ENCODE measurements at regions not wholly inside any gene's neighbourhood (a gene's known extent, or its start where the extent isn't known, plus 50 kb on each side); places are given as distances from the start of the nearest gene placed in this dataset.

DNA sequence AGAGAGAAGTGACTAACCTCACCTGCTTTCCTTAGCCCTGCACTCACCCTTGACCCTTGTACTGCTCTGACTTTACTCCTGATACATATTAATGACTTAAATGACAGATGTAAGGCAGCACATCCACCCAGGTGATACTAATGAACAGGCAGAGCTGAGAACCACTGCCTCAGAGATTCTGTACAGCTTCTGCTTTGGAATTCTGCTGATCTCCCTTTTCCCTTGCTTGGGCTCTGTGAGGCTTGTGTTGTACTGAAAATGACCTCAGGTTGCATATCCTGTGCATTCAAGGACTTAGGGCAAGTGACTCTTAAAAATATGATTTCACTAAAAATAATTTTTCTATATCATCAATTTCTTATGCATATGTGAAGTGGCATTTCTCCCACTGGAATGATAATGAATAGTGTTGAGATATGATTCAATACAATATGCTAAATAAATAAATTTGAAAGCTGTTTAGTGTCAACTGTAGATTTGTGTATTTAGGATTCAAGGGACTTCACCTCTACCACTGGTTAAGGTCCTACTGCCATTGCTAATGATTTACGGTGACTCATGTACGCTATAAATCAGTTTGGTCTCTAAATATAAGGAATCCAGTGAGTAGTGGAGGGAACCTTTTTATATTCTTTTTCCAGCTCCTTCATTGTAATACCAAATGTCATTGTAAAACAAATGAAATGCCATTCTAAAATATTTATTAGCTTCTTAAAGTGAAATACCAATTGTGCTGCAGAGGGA, 328.3 kb downstream of the SOCS6 start:
- no peaks in the 10 kb centered on the region for H3K36me3 ChIP-seq

DNA sequence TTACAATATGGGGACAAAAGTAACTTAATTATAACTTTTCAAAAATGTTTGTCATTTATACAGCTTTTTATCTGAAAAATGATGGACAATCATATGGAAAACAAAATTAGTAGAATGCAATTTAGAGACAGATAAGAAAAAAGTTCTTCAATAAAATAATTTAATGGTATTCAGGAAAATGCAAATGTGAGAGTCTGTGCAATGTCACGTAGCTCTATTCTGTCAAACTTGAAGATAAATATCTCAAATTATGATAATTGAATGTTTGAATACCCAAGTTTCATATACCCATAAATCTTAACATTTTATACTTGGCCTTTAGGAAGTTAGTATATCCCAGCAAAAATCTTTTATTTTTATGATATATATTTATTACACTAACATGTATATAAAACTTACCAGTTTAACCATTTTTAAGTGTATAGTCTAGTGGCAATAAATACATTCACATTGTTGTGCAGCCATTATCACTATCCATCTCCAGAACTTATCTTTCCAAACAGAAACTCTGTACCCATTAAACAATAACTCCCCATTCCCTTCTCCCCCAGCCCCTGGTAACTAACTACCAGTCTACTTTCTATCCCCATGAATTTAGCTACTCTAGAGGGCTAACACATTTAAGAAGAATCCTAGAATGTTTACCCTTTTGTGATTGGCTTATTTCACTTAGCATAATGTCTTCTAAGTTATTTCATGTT, 311.5 kb downstream of the SOCS6 start:
- H3K27me3 ChIP-seq, result no peaks in the 10 kb centered on the region
- no peaks in the 10 kb centered on the region for H3K4me1 ChIP-seq
- DNase-seq (ENCODE audit: extremely low spot score in 2 of 2), result no peak
- no peak overlapping the region for H3K4me3 ChIP-seq
- H3K36me3 ChIP-seq, result no peaks in the 10 kb centered on the region
- TF ChIP-seq POLR2AphosphoS5 (IDR thresholded peaks at IDR 0.05; ENCODE audit: insufficient read depth in 1 of 2, low read depth in 1 of 2), result no peak
- TF ChIP-seq, protein P1, sequence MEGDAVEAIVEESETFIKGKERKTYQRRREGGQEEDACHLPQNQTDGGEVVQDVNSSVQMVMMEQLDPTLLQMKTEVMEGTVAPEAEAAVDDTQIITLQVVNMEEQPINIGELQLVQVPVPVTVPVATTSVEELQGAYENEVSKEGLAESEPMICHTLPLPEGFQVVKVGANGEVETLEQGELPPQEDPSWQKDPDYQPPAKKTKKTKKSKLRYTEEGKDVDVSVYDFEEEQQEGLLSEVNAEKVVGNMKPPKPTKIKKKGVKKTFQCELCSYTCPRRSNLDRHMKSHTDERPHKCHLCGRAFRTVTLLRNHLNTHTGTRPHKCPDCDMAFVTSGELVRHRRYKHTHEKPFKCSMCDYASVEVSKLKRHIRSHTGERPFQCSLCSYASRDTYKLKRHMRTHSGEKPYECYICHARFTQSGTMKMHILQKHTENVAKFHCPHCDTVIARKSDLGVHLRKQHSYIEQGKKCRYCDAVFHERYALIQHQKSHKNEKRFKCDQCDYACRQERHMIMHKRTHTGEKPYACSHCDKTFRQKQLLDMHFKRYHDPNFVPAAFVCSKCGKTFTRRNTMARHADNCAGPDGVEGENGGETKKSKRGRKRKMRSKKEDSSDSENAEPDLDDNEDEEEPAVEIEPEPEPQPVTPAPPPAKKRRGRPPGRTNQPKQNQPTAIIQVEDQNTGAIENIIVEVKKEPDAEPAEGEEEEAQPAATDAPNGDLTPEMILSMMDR (IDR thresholded peaks at IDR 0.05), result no peak
- TF ChIP-seq POLR2A (IDR thresholded peaks at IDR 0.05), result no peak
- H3K27ac ChIP-seq, result no peak overlapping the region
- intact Hi-C loops (cut with DNase I), result no loop called here
- H3K9me3 ChIP-seq, result no peaks in the 10 kb centered on the region

More for the DNA sequence above, 328.3 kb downstream of the SOCS6 start:
- H3K9me3 ChIP-seq, result no peaks in the 10 kb centered on the region
- DNase-seq (ENCODE audit: extremely low spot score in 2 of 2), result no peak
- H3K4me1 ChIP-seq, result no peaks in the 10 kb centered on the region
- no peak overlapping the region for H3K4me3 ChIP-seq
- no peaks in the 10 kb centered on the region for H3K27me3 ChIP-seq
- intact Hi-C loops (cut with DNase I), result no loop called here
- no peak overlapping the region for H3K27ac ChIP-seq
- TF ChIP-seq POLR2A (IDR thresholded peaks at IDR 0.05) (no peak), POLR2AphosphoS5 (IDR thresholded peaks at IDR 0.05; ENCODE audit: insufficient read depth in 1 of 2, low read depth in 1 of 2) (no peak)
- TF ChIP-seq, protein P1 (IDR thresholded peaks at IDR 0.05), result no peak

GRCh38 chr18:70598406-70598805, 309.6 kb downstream of the SOCS6 start:
- no peak overlapping the region for H3K27ac ChIP-seq
- intact Hi-C loops (cut with DNase I), result no loop called here
- DNase-seq (ENCODE audit: extremely low spot score in 2 of 2), result no peak
- H3K4me3 ChIP-seq, result no peak overlapping the region
- TF ChIP-seq, protein P1 (IDR thresholded peaks at IDR 0.05), result no peak
- TF ChIP-seq POLR2A (IDR thresholded peaks at IDR 0.05) (no peak), POLR2AphosphoS5 (IDR thresholded peaks at IDR 0.05; ENCODE audit: insufficient read depth in 1 of 2, low read depth in 1 of 2) (no peak)
- H3K9me3 ChIP-seq, result no peaks in the 10 kb centered on the region
- H3K36me3 ChIP-seq, result no peaks in the 10 kb centered on the region
- no peaks in the 10 kb centered on the region for H3K4me1 ChIP-seq
- H3K27me3 ChIP-seq, result no peaks in the 10 kb centered on the region

GRCh38 chr18:70582981-70583380, 294.1 kb downstream of the SOCS6 start:
- intact Hi-C loops (cut with DNase I), result no loop called here
- Histone ChIP-seq H3K27ac (no peak overlapping the region), H3K4me3 (no peak overlapping the region), H3K9me3 (no peaks in the 10 kb centered on the region), H3K4me1 (no peaks in the 10 kb centered on the region), H3K27me3 (no peaks in the 10 kb centered on the region), H3K36me3 (no peaks in the 10 kb centered on the region)
- TF ChIP-seq, protein P1 (IDR thresholded peaks at IDR 0.05), result no peak
- TF ChIP-seq POLR2AphosphoS5 (IDR thresholded peaks at IDR 0.05; ENCODE audit: insufficient read depth in 1 of 2, low read depth in 1 of 2) (no peak), POLR2A (IDR thresholded peaks at IDR 0.05) (no peak)
- DNase-seq (ENCODE audit: extremely low spot score in 2 of 2), result no peak

DNA sequence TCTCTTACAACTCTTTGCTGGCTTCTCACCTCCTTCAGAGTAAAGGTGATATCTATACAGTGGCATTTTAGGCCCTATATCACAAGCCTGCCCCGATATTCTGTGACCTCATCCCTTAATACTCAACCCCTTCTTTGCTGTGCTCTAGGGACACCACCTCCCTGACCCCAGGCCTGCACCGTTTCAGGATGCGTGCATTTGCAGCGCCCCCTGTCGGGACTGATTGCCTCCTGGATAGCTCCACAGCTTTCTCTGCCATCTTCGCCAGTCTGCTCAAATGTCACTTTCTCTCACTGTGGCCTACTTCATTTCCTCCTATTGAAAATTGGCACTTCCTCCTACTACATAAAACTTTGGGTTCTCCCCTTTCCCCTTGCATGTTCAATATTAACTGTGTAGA, 289.6 kb downstream of the SOCS6 start:
- intact Hi-C loops (cut with DNase I), result no loop called here

More for the DNA sequence above, 289.6 kb downstream of the SOCS6 start:
- no peak overlapping the region for H3K27ac ChIP-seq
- TF ChIP-seq POLR2AphosphoS5 (IDR thresholded peaks at IDR 0.05; ENCODE audit: insufficient read depth in 1 of 2, low read depth in 1 of 2) (no peak), POLR2A (IDR thresholded peaks at IDR 0.05) (no peak)
- TF ChIP-seq, protein P1 (IDR thresholded peaks at IDR 0.05), result no peak
- no peak overlapping the region for H3K4me3 ChIP-seq
- no peak for DNase-seq (ENCODE audit: extremely low spot score in 2 of 2)
- H3K4me1 ChIP-seq, result no peaks in the 10 kb centered on the region
- no peaks in the 10 kb centered on the region for H3K27me3 ChIP-seq
- no peaks in the 10 kb centered on the region for H3K9me3 ChIP-seq
- no peaks in the 10 kb centered on the region for H3K36me3 ChIP-seq
